ENCODE measurements at regions not wholly inside any gene's neighbourhood (a gene's known extent, or its start where the extent isn't known, plus 50 kb on each side); places are given as distances from the start of the nearest gene placed in this dataset.

GRCh38 chr7:130884437-130885417 is 150.7 kb upstream of the KLF14 start:
- TF ChIP-seq POLR2A (IDR thresholded peaks at IDR 0.05), result peak; percentile 53
- TF ChIP-seq CTCF (IDR thresholded peaks at IDR 0.05), result no peak
- Histone ChIP-seq H3K4me1 (peaks cover 0 to 57% (median 20%) of the 10 kb centered on the region in 4 donors), H3K9me3 (no peaks in the 10 kb centered on the region), H3K27me3 (no peaks in the 10 kb centered on the region), H3K4me3 (peak overlapping the region in 1 of 3 donors; percentile 15), H3K27ac (peak overlapping the region in 2 of 3 donors; percentile 69 to 70), H3K36me3 (peaks cover 0 to 20% (median 11%) of the 10 kb centered on the region in 4 donors)
- peak in 1 of 3 donors; percentile 60 for DNase-seq
- ATAC-seq, result peak; percentile 42 to 81 (median 74)
- 54% methylated on average over 16 of the region's 21 CpGs for WGBS (ENCODE audit: insufficient coverage, low coverage, low lambda C conversion rate, missing lambda C conversion rate)
- intact Hi-C loops (cut with DNase I), result no loop called here

- H3K27me3 ChIP-seq, result no peaks in the 10 kb centered on the region
- no peak overlapping the region for H3K4me3 ChIP-seq
- H3K36me3 ChIP-seq, result peaks cover 0 to 19% (median 11%) of the 10 kb centered on the region in 4 donors
- WGBS (ENCODE audit: insufficient coverage, low coverage, low lambda C conversion rate, missing lambda C conversion rate), result 71% methylated on average over 10 of the region's 10 CpGs
- DNase-seq (no peak), ATAC-seq (peak; percentile 1 to 20 (median 14))
- H3K9me3 ChIP-seq, result no peaks in the 10 kb centered on the region
- peaks cover 0 to 69% (median 29%) of the 10 kb centered on the region in 4 donors for H3K4me1 ChIP-seq
- no peak for TF ChIP-seq POLR2A (IDR thresholded peaks at IDR 0.05)
- TF ChIP-seq CTCF (IDR thresholded peaks at IDR 0.05), result no peak
- intact Hi-C loops (cut with DNase I), result no loop called here
- peak overlapping the region in 2 of 3 donors; percentile 69 to 81 for H3K27ac ChIP-seq
These were observed 152.6 kb upstream of the KLF14 start for GRCh38 chr7:130886438-130887135.

GRCh38 chr7:130887182-130887956 is 153.4 kb upstream of the KLF14 start:
- 57% methylated on average over 8 of the region's 12 CpGs for whole genome bisulfite sequencing (ENCODE audit: insufficient coverage, low coverage, low lambda C conversion rate, missing lambda C conversion rate)
- DNase-seq (peak in 1 of 3 donors; percentile 54), ATAC-seq (peak in 2 of 4 donors; percentile 20 to 64)
- H3K36me3 ChIP-seq, result peaks cover 0 to 11% (median 7%) of the 10 kb centered on the region in 4 donors
- TF ChIP-seq POLR2A (IDR thresholded peaks at IDR 0.05) (peak; percentile 17), CTCF (IDR thresholded peaks at IDR 0.05) (no peak)
- no peak overlapping the region for H3K4me3 ChIP-seq
- H3K27me3 ChIP-seq, result no peaks in the 10 kb centered on the region
- peak overlapping the region in 2 of 3 donors; percentile 27 to 81 for H3K27ac ChIP-seq
- intact Hi-C loops (cut with DNase I), result no loop called here
- H3K4me1 ChIP-seq, result peaks cover 0 to 68% (median 30%) of the 10 kb centered on the region in 4 donors
- no peaks in the 10 kb centered on the region for H3K9me3 ChIP-seq

GRCh38 chr7:130887957-130888371 is 154.0 kb upstream of the KLF14 start:
- TF ChIP-seq CTCF (IDR thresholded peaks at IDR 0.05), result no peak
- no peak for TF ChIP-seq POLR2A (IDR thresholded peaks at IDR 0.05)
- peaks cover 0 to 11% (median 4%) of the 10 kb centered on the region in 4 donors for H3K36me3 ChIP-seq
- DNase-seq, result no peak
- 84% methylated on average over 12 of the region's 12 CpGs for WGBS (ENCODE audit: insufficient coverage, low coverage, low lambda C conversion rate, missing lambda C conversion rate)
- no peaks in the 10 kb centered on the region for H3K9me3 ChIP-seq
- peak overlapping the region in 2 of 3 donors; percentile 27 to 81 for H3K27ac ChIP-seq
- peaks cover 0 to 68% (median 32%) of the 10 kb centered on the region in 4 donors for H3K4me1 ChIP-seq
- ATAC-seq, result peak in 2 of 4 donors; percentile 12 to 28
- intact Hi-C loops (cut with DNase I), result no loop called here
- H3K27me3 ChIP-seq, result no peaks in the 10 kb centered on the region
- no peak overlapping the region for H3K4me3 ChIP-seq
